ENCODE measurements at regions not wholly inside any gene's neighbourhood (a gene's known extent, or its start where the extent isn't known, plus 50 kb on each side); places are given as distances from the start of the nearest gene placed in this dataset.

GRCh38 chr6:134604014-134604676 is 286.2 kb upstream of the SGK1 start:
- TF ChIP-seq, protein P1, sequence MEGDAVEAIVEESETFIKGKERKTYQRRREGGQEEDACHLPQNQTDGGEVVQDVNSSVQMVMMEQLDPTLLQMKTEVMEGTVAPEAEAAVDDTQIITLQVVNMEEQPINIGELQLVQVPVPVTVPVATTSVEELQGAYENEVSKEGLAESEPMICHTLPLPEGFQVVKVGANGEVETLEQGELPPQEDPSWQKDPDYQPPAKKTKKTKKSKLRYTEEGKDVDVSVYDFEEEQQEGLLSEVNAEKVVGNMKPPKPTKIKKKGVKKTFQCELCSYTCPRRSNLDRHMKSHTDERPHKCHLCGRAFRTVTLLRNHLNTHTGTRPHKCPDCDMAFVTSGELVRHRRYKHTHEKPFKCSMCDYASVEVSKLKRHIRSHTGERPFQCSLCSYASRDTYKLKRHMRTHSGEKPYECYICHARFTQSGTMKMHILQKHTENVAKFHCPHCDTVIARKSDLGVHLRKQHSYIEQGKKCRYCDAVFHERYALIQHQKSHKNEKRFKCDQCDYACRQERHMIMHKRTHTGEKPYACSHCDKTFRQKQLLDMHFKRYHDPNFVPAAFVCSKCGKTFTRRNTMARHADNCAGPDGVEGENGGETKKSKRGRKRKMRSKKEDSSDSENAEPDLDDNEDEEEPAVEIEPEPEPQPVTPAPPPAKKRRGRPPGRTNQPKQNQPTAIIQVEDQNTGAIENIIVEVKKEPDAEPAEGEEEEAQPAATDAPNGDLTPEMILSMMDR (IDR thresholded peaks at IDR 0.05), result no peak
- ATAC-seq (ENCODE audit: low FRiP score), result no peak

DNA sequence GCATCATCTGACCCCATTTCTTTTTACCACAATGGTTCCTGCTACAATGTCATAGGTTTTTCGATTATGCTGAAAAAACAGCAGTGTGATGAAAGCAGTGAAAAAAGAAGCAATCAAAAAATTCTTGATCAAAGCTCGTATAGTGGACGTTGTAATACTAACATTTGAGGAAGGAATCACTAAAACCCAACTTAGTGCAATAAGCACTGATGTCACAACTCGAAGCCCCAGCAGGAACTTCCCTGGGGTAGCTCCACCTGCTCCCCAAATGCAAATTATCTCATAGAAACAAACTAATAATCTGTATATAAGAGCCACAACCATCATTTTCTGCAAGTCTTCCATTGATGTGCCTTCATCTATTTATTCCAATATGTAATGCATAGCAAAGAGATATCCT is 285.6 kb upstream of the SGK1 start:
- ATAC-seq (ENCODE audit: low FRiP score) (no peak), DNase-seq (ENCODE audit: low spot score) (no peak)
- TF ChIP-seq, protein P1 (IDR thresholded peaks at IDR 0.05), result no peak

More at GRCh38 chr6:134604014-134604676, 286.2 kb upstream of the SGK1 start:
- no peak for DNase-seq (ENCODE audit: low spot score)

DNA sequence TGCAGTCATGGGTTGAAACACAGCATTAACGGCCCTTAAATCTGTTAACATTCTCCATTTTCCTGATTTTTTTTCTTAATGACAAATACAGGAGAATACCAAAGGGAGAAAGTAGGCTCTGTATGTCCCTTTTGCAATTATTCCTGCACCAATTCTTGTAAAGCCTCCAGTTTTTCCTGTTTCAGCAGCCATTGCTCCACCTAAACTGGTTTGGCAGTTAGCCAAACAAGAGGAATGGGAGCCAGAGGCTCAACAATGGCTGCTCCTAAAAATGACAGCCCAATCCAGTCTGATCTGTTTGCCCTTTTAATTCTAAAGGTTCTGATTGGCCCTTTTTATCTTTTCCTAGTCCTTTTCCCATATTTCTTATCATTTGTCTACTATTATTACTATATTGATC is 284.2 kb upstream of the SGK1 start:
- no peak for ATAC-seq (ENCODE audit: low FRiP score)
- DNase-seq (ENCODE audit: low spot score), result no peak
- TF ChIP-seq, protein P1 (IDR thresholded peaks at IDR 0.05), result no peak

DNA sequence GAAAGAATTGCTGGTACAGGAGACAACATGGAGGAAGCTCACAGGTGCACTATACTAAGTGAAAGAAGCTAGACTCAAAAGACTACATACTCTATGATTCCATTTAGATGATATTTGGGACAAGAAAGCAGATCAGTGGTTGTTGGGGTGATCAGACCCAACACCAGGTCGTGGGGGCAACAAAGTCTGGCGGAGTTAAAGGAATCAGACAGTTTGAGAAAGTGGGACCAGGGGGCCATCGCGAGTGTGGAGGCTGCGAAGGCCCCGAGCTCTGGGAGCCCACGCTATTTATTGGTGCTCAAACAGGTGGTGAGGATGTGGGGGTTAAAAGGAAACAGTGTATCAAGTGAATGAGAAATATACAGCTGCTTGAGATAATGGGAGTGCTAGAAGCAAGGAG is 282.8 kb upstream of the SGK1 start:
- ATAC-seq (ENCODE audit: low FRiP score), result no peak
- TF ChIP-seq, protein P1 (IDR thresholded peaks at IDR 0.05), result no peak

GRCh38 chr6:134599079-134599478 is 281.2 kb upstream of the SGK1 start:
- DNase-seq (ENCODE audit: low spot score) (no peak), ATAC-seq (ENCODE audit: low FRiP score) (no peak)
- TF ChIP-seq, protein P1 (IDR thresholded peaks at IDR 0.05), result no peak

More for the DNA sequence above, 282.8 kb upstream of the SGK1 start:
- no peak for DNase-seq (ENCODE audit: low spot score)

DNA sequence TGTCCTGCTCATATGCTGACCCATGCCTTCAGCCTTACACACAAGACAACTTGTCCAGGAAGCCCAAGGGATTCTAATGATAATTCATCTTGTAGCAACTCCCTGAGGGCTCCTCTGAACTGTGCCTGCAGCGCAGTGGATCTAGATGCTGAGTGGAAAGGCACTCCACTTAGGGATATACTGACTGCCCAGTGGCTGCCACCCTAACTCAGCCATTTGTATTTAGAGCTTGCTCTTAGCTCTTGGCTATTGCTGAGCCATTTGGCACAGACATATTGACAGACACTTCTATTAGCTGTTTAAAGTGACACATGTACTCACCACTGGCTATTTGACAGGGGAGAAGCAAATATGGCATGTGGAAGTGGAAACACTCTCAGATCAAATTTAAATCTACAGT is 278.3 kb upstream of the SGK1 start:
- no peak for ATAC-seq (ENCODE audit: low FRiP score)
- no peak for DNase-seq (ENCODE audit: low spot score)
- TF ChIP-seq, protein P1 (IDR thresholded peaks at IDR 0.05), result no peak

DNA sequence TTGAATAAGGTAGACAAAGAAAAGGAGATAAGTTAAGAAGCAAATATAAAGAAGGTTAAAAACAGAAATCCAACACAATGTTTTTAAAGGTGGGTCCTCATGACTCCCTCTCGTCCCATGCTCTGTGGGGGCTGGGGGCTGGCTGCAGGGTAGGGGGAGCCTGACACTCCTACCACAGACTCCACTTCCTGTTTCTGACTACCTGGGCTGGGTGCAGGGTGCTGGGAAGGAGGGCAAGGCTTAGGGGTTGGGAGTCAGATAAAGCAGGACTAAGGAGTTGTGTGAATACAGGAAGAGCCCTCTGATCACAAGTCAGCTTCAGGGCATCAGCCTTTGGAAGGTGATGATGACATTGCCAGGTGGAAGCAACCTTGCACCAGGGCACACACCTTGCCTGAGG is 277.0 kb upstream of the SGK1 start:
- TF ChIP-seq, protein P1 (IDR thresholded peaks at IDR 0.05), result no peak
- DNase-seq (ENCODE audit: low spot score) (no peak), ATAC-seq (ENCODE audit: low FRiP score) (no peak)
